Liver (tissue), 8 donors: ENCODE measurements at regions not wholly inside any gene's neighbourhood (a gene's known extent, or its start where the extent isn't known, plus 50 kb on each side); places are given as distances from the start of the nearest gene placed in this dataset.

Source experiments
- DNase-seq: peaks from one replicate; pipeline ENCODE4 v3.0.0-alpha.2; 2017; ENCODE audit warnings: low spot score
- H3K27ac ChIP-seq, 2 donors: one replicate each; pipeline ENCODE4 v1.7.0; 2013; ENCODE audit warnings: inconsistent platforms in 2 of 2, low read length in 2 of 2, control low read depth in 1 of 2, low read depth in 1 of 2, mild to moderate bottlenecking in 1 of 2
- H3K27me3 ChIP-seq, 4 donors: one replicate each; pipeline versions ENCODE4 v1.6.1 to v1.7.0; 2013; ENCODE audit warnings: low read length in 3 of 4, inconsistent platforms in 1 of 4, mild to moderate bottlenecking in 1 of 4, moderate library complexity in 1 of 4; ENCODE audit not compliant: control insufficient read depth in 4 of 4, insufficient read depth in 4 of 4
- H3K36me3 ChIP-seq, 4 donors: one replicate each; pipeline versions ENCODE4 v1.6.1 to v1.7.0; 2013; ENCODE audit warnings: low read length in 3 of 4, mild to moderate bottlenecking in 3 of 4, low read depth in 1 of 4, moderate library complexity in 1 of 4; ENCODE audit not compliant: control insufficient read depth in 4 of 4, insufficient read depth in 3 of 4
- H3K4me1 ChIP-seq, 4 donors: one replicate each; pipeline versions ENCODE4 v1.6.1 to v1.7.0; 2013; ENCODE audit warnings: low read length in 3 of 4, mild to moderate bottlenecking in 3 of 4, moderate library complexity in 1 of 4; ENCODE audit not compliant: control insufficient read depth in 4 of 4, insufficient read depth in 4 of 4
- H3K4me3 ChIP-seq, 3 donors: one replicate each; pipeline versions ENCODE4 v1.6.1 to v1.7.0; 2013; ENCODE audit warnings: low read length in 3 of 3, control low read depth in 1 of 3, low read depth in 1 of 3, mild to moderate bottlenecking in 1 of 3
- H3K9ac ChIP-seq, 2 donors: one replicate each; pipeline ENCODE4 v1.7.0; 2013; ENCODE audit warnings: low read length in 2 of 2, mild to moderate bottlenecking in 2 of 2, moderate library complexity in 2 of 2, control low read depth in 1 of 2, low read depth in 1 of 2
- H3K9me3 ChIP-seq, 4 donors: one replicate each; pipeline versions ENCODE4 v1.6.1 to v1.7.0; 2013; ENCODE audit warnings: low read length in 3 of 4; ENCODE audit not compliant: control insufficient read depth in 4 of 4
- ATF3 ChIP-seq: IDR thresholded peaks from 2 replicates; pipeline ENCODE4 v1.6.1; 2016; ENCODE audit warnings: antibody characterized with exemption
- CTCF ChIP-seq: fragments of 150-350 bp; IDR thresholded peaks from 2 replicates; pipeline ENCODE4 v1.5.1; 2017; ENCODE audit warnings: improper control_type of control experiment, low read depth, low read length; ENCODE audit not compliant: missing input control
- EGR1 ChIP-seq, 2 donors: IDR thresholded peaks; 2 replicates each; pipeline ENCODE4 v1.6.1; 2016 to 2018; ENCODE audit warnings: antibody characterized with exemption in 2 of 2, low read depth in 2 of 2
- FOXA1 ChIP-seq: IDR thresholded peaks from 2 replicates; pipeline ENCODE4 v1.6.1; 2016; ENCODE audit warnings: antibody characterized with exemption
- FOXA2 ChIP-seq: IDR thresholded peaks from 2 replicates; pipeline ENCODE4 v1.6.1; 2016; ENCODE audit warnings: antibody characterized with exemption
- GABPA ChIP-seq, 2 donors: IDR thresholded peaks in 1 of 2; conservative IDR thresholded peaks in 1 of 2; 2 replicates each; pipeline ENCODE4 v1.6.1; 2016; ENCODE audit warnings: antibody characterized with exemption in 2 of 2, mild to moderate bottlenecking in 1 of 2, moderate library complexity in 1 of 2
- HNF4A ChIP-seq, 2 donors: conservative IDR thresholded peaks; 2 replicates each; pipeline ENCODE4 v1.6.1; 2016; ENCODE audit warnings: antibody characterized with exemption in 2 of 2, mild to moderate bottlenecking in 2 of 2
- HNF4G ChIP-seq: IDR thresholded peaks from 2 replicates; pipeline ENCODE4 v1.6.1; 2016; ENCODE audit warnings: antibody characterized with exemption
- JUND ChIP-seq, 2 donors: IDR thresholded peaks; 2 replicates each; pipeline ENCODE4 v1.6.1; 2016; ENCODE audit warnings: antibody characterized with exemption in 2 of 2
- MAX ChIP-seq: IDR thresholded peaks from 2 replicates; pipeline ENCODE4 v1.6.1; 2016; ENCODE audit warnings: antibody characterized with exemption
- NR2F2 ChIP-seq: IDR thresholded peaks from 2 replicates; pipeline ENCODE4 v1.6.1; 2016; ENCODE audit warnings: antibody characterized with exemption
- RAD21 ChIP-seq, 2 donors: IDR thresholded peaks; 2 replicates each; pipeline ENCODE4 v1.6.1; 2016; ENCODE audit warnings: antibody characterized with exemption in 2 of 2, mild to moderate bottlenecking in 2 of 2
- REST ChIP-seq: IDR thresholded peaks from 2 replicates; pipeline ENCODE4 v1.6.1; 2016; ENCODE audit warnings: antibody characterized with exemption, mild to moderate bottlenecking
- RXRA ChIP-seq, 2 donors: IDR thresholded peaks; 2 replicates each; pipeline ENCODE4 v1.6.1; 2017 to 2018; ENCODE audit warnings: antibody characterized with exemption in 2 of 2, mild to moderate bottlenecking in 1 of 2
- SP1 ChIP-seq: IDR thresholded peaks from 2 replicates; pipeline ENCODE4 v1.6.1; 2018; ENCODE audit warnings: antibody characterized with exemption, mild to moderate bottlenecking
- TAF1 ChIP-seq: conservative IDR thresholded peaks from 2 replicates; pipeline ENCODE4 v1.6.1; 2016; ENCODE audit warnings: antibody characterized with exemption, mild to moderate bottlenecking
- YY1 ChIP-seq: IDR thresholded peaks from 2 replicates; pipeline ENCODE4 v1.6.1; 2016; ENCODE audit warnings: antibody characterized with exemption, mild to moderate bottlenecking
- ZBTB33 ChIP-seq: IDR thresholded peaks from 2 replicates; pipeline ENCODE4 v1.6.1; 2016; ENCODE audit warnings: antibody characterized with exemption
- WGBS: extraction: QIAGEN DNeasy Blood & Tissue Kit; methylation state at CpG from one replicate; pipeline ENCODE4 v1.1.7; 2013; 5-methylcytosine and 5-hydroxymethylcytosine counted together
- donor health status: healthy.
- donor health status: healthy.
- donor health status: healthy.
- donor health status: healthy.
- donor health status: healthy.

GRCh38 chr14:56952766-56953473 is 142.6 kb upstream of the OTX2 start:
- H3K4me3 ChIP-seq: no peak overlapping the region
- H3K27ac ChIP-seq: no peak overlapping the region
- H3K36me3 ChIP-seq: no peaks in the 10 kb centered on the region
- 74% methylated on average over 3 of the region's 3 CpGs for whole genome bisulfite sequencing
- no peak for TF ChIP-seq JUND (IDR thresholded peaks at IDR 0.05)
- TF ChIP-seq HNF4G: no peak
- no peak for TF ChIP-seq ZBTB33
- no peaks in the 10 kb centered on the region for H3K9me3 ChIP-seq
- H3K4me1 ChIP-seq: no peaks in the 10 kb centered on the region
- peaks cover 0 to 2% (median 0%) of the 10 kb centered on the region in 4 donors for H3K27me3 ChIP-seq
- H3K9ac ChIP-seq: no peak overlapping the region
- no peak for DNase-seq

GRCh38 chr14:56949828-56950227 is 139.5 kb upstream of the OTX2 start:
- Histone ChIP-seq H3K36me3 (no peaks in the 10 kb centered on the region), H3K27ac (no peak overlapping the region), H3K9me3 (peaks cover 0 to 3% (median 0%) of the 10 kb centered on the region in 4 donors), H3K4me1 (no peaks in the 10 kb centered on the region), H3K9ac (no peak overlapping the region), H3K4me3 (no peak overlapping the region), H3K27me3 (peaks cover 0 to 8% (median 0%) of the 10 kb centered on the region in 4 donors)
- no peak for DNase-seq
- 28% methylated on average over 2 of the region's 2 CpGs for WGBS
- TF ChIP-seq TAF1: no peak
- no peak for TF ChIP-seq YY1
- TF ChIP-seq FOXA1: no peak
- TF ChIP-seq NR2F2: no peak
- TF ChIP-seq HNF4A (conservative IDR thresholded peaks at IDR 0.05): no peak
- TF ChIP-seq JUND (IDR thresholded peaks at IDR 0.05): no peak
- TF ChIP-seq SP1: no peak
- no peak for TF ChIP-seq FOXA2
- no peak for TF ChIP-seq GABPA (IDR thresholded peaks at IDR 0.05 in 1 of 2, conservative IDR thresholded peaks at IDR 0.05 in 1 of 2)
- no peak for TF ChIP-seq ATF3
- no peak for TF ChIP-seq RXRA (IDR thresholded peaks at IDR 0.05)
- no peak for TF ChIP-seq RAD21 (IDR thresholded peaks at IDR 0.05)
- TF ChIP-seq CTCF: no peak
- no peak for TF ChIP-seq MAX
- TF ChIP-seq REST: no peak
- no peak for TF ChIP-seq EGR1 (IDR thresholded peaks at IDR 0.05; ENCODE audit: low read depth in 2 of 2)
